ENCODE measurements at regions not wholly inside any gene's neighbourhood (a gene's known extent, or its start where the extent isn't known, plus 50 kb on each side); places are given as distances from the start of the nearest gene placed in this dataset.

DNA sequence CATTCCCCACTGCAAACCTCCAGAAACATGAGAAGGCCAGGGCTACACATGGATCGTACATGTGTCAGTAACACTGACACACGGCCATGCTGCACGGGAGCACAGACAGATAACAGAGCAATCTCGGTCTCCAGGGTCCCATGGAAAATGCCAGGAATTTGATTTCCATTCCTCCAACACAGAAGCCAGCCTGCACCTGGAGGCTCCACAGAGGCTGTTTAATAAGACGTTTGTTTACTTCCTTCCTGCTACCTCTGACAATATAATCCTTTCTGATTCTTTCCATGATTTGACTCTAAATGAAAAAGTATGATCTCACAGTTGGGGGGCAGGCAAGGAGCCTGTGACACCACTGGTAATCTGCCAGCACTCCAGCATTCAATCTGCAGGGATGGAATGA is 210.9 kb upstream of the DDX18 start:
- 30 to 39% methylated on average over 5 of the region's 5 CpGs for WGBS, 2 donors
- Histone ChIP-seq H3K4me3 (no peak overlapping the region), H3K27ac (no peak overlapping the region), H3K9me3 (no peaks in the 10 kb centered on the region), H3K4me1 (no peaks in the 10 kb centered on the region), H3K36me3 (ENCODE audit: low read depth, missing control alignments) (no peaks in the 10 kb centered on the region), H3K27me3 (no peaks in the 10 kb centered on the region)
- TF ChIP-seq, protein P1, sequence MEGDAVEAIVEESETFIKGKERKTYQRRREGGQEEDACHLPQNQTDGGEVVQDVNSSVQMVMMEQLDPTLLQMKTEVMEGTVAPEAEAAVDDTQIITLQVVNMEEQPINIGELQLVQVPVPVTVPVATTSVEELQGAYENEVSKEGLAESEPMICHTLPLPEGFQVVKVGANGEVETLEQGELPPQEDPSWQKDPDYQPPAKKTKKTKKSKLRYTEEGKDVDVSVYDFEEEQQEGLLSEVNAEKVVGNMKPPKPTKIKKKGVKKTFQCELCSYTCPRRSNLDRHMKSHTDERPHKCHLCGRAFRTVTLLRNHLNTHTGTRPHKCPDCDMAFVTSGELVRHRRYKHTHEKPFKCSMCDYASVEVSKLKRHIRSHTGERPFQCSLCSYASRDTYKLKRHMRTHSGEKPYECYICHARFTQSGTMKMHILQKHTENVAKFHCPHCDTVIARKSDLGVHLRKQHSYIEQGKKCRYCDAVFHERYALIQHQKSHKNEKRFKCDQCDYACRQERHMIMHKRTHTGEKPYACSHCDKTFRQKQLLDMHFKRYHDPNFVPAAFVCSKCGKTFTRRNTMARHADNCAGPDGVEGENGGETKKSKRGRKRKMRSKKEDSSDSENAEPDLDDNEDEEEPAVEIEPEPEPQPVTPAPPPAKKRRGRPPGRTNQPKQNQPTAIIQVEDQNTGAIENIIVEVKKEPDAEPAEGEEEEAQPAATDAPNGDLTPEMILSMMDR (IDR thresholded peaks at IDR 0.05): no peak
- no peak for TF ChIP-seq POLR2A (IDR thresholded peaks at IDR 0.05)
- no peak for DNase-seq
- intact Hi-C loops (cut with DNase I; ENCODE audit: low total_unique reads): no loop called here

DNA sequence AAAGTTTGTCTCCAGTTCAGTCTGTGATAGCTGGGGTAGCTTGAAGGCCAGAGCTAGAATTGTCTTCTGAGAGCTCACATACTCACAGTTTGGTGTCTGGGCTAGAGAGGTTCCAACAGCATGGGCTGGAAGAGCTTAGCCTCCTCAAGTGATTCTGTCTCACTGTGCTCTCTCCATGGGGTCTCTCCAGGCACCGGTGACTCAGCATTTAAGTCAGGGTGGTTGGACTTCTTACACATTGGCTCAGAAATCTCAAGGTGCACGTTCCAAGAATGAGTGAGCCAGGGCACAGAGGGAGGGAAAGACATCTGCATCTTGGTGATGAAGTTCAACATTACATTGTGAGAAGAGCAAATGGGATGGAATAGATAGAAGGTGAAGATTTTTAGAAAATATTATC is 207.3 kb upstream of the DDX18 start:
- H3K4me1 ChIP-seq: no peaks in the 10 kb centered on the region
- TF ChIP-seq, protein P1 (IDR thresholded peaks at IDR 0.05): no peak
- TF ChIP-seq POLR2A (IDR thresholded peaks at IDR 0.05): no peak

GRCh38 chr2:117613101-117613500 is 201.4 kb upstream of the DDX18 start:
- 74 to 93% methylated on average over 5 of the region's 5 CpGs for WGBS, 2 donors
- no peak overlapping the region for H3K4me3 ChIP-seq
- no peaks in the 10 kb centered on the region for H3K4me1 ChIP-seq
- no peak overlapping the region for H3K27ac ChIP-seq
- intact Hi-C loops (cut with DNase I; ENCODE audit: low total_unique reads): no loop called here
- no peaks in the 10 kb centered on the region for H3K36me3 ChIP-seq (ENCODE audit: low read depth, missing control alignments)
- TF ChIP-seq, protein P1 (IDR thresholded peaks at IDR 0.05): no peak
- TF ChIP-seq POLR2A (IDR thresholded peaks at IDR 0.05): no peak
- no peak for DNase-seq
- no peaks in the 10 kb centered on the region for H3K27me3 ChIP-seq
- H3K9me3 ChIP-seq: no peaks in the 10 kb centered on the region

More for the DNA sequence above, 207.3 kb upstream of the DDX18 start:
- intact Hi-C loops (cut with DNase I; ENCODE audit: low total_unique reads): no loop called here
- no peaks in the 10 kb centered on the region for H3K9me3 ChIP-seq
- H3K4me3 ChIP-seq: no peak overlapping the region
- H3K27me3 ChIP-seq: no peaks in the 10 kb centered on the region
- no peak for DNase-seq
- H3K27ac ChIP-seq: no peak overlapping the region
- WGBS, 2 donors: 77 to 88% methylated on average over 2 of the region's 2 CpGs
- H3K36me3 ChIP-seq (ENCODE audit: low read depth, missing control alignments): no peaks in the 10 kb centered on the region

- TF ChIP-seq, protein P1 (IDR thresholded peaks at IDR 0.05): no peak
- TF ChIP-seq POLR2A (IDR thresholded peaks at IDR 0.05): no peak
- Histone ChIP-seq H3K36me3 (ENCODE audit: low read depth, missing control alignments) (no peaks in the 10 kb centered on the region), H3K4me1 (no peaks in the 10 kb centered on the region), H3K27me3 (no peaks in the 10 kb centered on the region), H3K4me3 (no peak overlapping the region), H3K9me3 (no peaks in the 10 kb centered on the region), H3K27ac (no peak overlapping the region)
- DNase-seq: no peak
- WGBS, 2 donors: 77 to 92% methylated on average over 5 of the region's 5 CpGs
- intact Hi-C loops (cut with DNase I; ENCODE audit: low total_unique reads): no loop called here
Measured at GRCh38 chr2:117614296-117614695, 200.2 kb upstream of the DDX18 start.

GRCh38 chr2:117614823-117615534 is 199.5 kb upstream of the DDX18 start:
- no peak for DNase-seq
- intact Hi-C loops (cut with DNase I; ENCODE audit: low total_unique reads): no loop called here
- Histone ChIP-seq H3K9me3 (no peaks in the 10 kb centered on the region), H3K36me3 (ENCODE audit: low read depth, missing control alignments) (no peaks in the 10 kb centered on the region), H3K4me3 (no peak overlapping the region), H3K4me1 (no peaks in the 10 kb centered on the region), H3K27me3 (no peaks in the 10 kb centered on the region), H3K27ac (no peak overlapping the region)
- TF ChIP-seq, protein P1 (IDR thresholded peaks at IDR 0.05): no peak
- no peak for TF ChIP-seq POLR2A (IDR thresholded peaks at IDR 0.05)
- WGBS, 2 donors: 90 to 92% methylated on average over 1 of the region's 1 CpG
